Renal pelvis (tissue), 1 donor: ENCODE measurements at regions not wholly inside any gene's neighbourhood (a gene's known extent, or its start where the extent isn't known, plus 50 kb on each side); places are given as distances from the start of the nearest gene placed in this dataset.

Experiments used
- DNase-seq: peaks from one replicate; pipeline ENCODE4 v3.0.0-alpha.2; 2013

- no peak for DNase-seq
These were observed 276.8 kb downstream of the TENT5A start for GRCh38 chr6:81475646-81476045.

- no peak for DNase-seq
These were observed 286.6 kb downstream of the TENT5A start for GRCh38 chr6:81465859-81466258.

GRCh38 chr6:81456416-81456815 is 296.1 kb downstream of the TENT5A start:
- no peak for DNase-seq

- DNase-seq: no peak
These were observed 296.8 kb downstream of the TENT5A start for GRCh38 chr6:81455641-81456040.

GRCh38 chr6:81451787-81452186 is 300.7 kb downstream of the TENT5A start:
- DNase-seq: no peak

GRCh38 chr6:81450180-81450579 is 302.3 kb downstream of the TENT5A start:
- no peak for DNase-seq

- no peak for DNase-seq
These were observed 306.0 kb downstream of the TENT5A start for GRCh38 chr6:81446509-81446908.

- no peak for DNase-seq
These were observed 313.1 kb downstream of the TENT5A start for GRCh38 chr6:81439417-81439816.

- DNase-seq: no peak
These were observed 315.5 kb downstream of the TENT5A start for GRCh38 chr6:81436990-81437389.

GRCh38 chr6:81413306-81413705 is 339.2 kb downstream of the TENT5A start:
- DNase-seq: no peak

GRCh38 chr6:81401970-81402690 is 350.4 kb downstream of the TENT5A start:
- no peak for DNase-seq

GRCh38 chr6:81396916-81397315 is 355.6 kb downstream of the TENT5A start:
- no peak for DNase-seq

- DNase-seq: no peak
These were observed 365.3 kb downstream of the TENT5A start for GRCh38 chr6:81387163-81387562.

- no peak for DNase-seq
These were observed 367.6 kb downstream of the TENT5A start for GRCh38 chr6:81384921-81385320.

- no peak for DNase-seq
These were observed 369.0 kb downstream of the TENT5A start for GRCh38 chr6:81383472-81383871.

- DNase-seq: no peak
These were observed 369.6 kb downstream of the TENT5A start for GRCh38 chr6:81382852-81383251.

GRCh38 chr6:81381382-81381916 is 371.0 kb downstream of the TENT5A start:
- no peak for DNase-seq

GRCh38 chr6:81380718-81381338 is 371.7 kb downstream of the TENT5A start:
- no peak for DNase-seq

- DNase-seq: no peak
These were observed 375.7 kb downstream of the TENT5A start for GRCh38 chr6:81376745-81377144.

GRCh38 chr6:81373414-81373813 is 379.1 kb downstream of the TENT5A start:
- no peak for DNase-seq

- no peak for DNase-seq
These were observed 380.6 kb downstream of the TENT5A start for GRCh38 chr6:81371930-81372329.

- DNase-seq: no peak
These were observed 385.5 kb downstream of the TENT5A start for GRCh38 chr6:81366972-81367371.

GRCh38 chr6:81362246-81362645 is 390.2 kb downstream of the TENT5A start:
- no peak for DNase-seq

GRCh38 chr6:81353262-81353661 is 399.2 kb downstream of the TENT5A start:
- no peak for DNase-seq
